Smooth muscle cell of the brain vasculature (primary cell): ENCODE measurements at regions not wholly inside any gene's neighbourhood (a gene's known extent, or its start where the extent isn't known, plus 50 kb on each side); places are given as distances from the start of the nearest gene placed in this dataset.
"Not testable (repeated sequence)": the region's sequence is repeated elsewhere in the genome, so short reads cannot be mapped to it uniquely, and the experiment has no call there.

Source experiments
- DNase-seq: peaks from one replicate; pipeline ENCODE4 v3.0.0-alpha.2; 2012; ENCODE audit warnings: low read depth, low spot score

DNA sequence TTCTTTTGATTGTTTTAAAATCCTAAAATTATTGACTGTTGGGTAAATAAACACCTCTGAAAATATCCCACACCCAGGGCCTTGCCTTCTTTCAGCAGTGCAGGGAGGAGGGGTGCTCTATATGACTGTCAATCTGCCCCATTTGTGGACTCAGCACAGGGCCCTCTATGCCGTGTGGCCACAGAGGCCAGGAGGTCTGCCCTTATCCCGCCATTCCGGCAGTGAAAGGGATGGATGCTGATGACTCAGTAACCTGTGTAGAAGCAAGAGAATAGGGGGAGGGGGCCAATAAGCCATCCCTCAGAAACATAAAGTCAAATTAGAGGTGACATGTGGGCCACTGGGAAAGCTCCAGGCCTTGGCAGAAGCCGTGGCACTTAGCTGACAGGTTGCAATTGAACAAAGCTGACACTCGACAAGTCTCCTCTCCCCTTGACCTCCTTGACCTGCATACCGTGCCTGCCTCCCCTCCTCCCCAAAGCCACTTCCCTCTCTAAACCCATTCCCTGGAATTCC is 281.4 kb upstream of the DYNLRB2 start:
- no peak for DNase-seq

DNA sequence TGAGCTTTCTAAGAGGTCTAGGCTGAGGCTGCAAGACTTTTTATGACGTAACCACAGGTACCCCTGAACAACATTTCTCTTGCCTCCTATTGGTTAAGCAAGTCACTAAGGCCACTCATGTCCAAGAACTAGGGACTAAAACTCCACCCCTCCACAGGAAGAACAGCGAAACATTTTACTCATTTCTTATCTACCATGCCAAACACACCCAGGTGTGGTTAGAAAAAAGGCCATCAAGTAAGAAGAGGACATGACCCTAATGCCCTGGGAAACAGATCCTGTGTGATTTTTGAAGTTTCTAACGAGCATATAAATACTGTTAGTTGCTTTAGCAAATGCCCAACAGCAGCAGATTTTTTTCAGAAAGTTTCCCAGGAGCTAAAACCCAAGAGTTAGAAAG is 282.4 kb upstream of the DYNLRB2 start:
- DNase-seq, result no peak

DNA sequence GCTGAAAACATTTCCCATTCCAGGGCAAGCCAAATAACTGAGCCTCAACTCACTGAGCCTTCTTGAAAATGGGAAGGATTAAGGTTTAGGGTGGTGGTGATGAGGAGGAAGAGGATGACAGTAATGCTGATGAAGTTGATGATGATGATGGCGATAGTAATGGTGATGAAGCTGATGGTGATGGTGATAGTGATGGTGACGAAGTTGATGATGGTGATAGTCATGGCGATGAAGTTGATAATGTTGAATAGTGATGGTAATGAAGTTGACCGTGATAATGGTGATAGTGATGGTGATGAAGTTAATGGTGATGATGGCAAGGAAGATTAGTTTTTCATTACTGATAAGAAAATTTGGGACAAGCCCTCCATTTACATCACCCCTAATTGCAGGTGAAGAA is 285.8 kb upstream of the DYNLRB2 start:
- no peak for DNase-seq

DNA sequence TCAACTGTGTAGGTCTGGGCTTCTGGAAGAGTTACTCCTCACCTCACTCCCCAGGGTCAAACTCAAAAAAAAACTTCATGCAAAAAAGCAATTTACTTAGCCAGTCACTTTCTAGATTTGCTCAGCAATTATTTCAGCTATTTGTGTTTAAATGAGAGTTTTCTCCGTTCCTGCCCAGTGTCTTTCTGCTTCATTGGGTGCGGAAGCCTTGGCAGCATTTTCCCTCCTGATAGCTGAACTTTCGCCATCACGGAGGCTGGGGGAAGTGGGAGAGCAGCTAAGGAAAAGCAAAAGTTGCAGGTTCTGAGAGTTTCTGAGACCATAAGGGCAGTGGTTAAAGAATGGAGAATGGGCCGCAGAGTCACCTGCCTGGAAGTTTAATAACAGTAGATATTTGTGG is 287.1 kb upstream of the DYNLRB2 start:
- no peak for DNase-seq

DNA sequence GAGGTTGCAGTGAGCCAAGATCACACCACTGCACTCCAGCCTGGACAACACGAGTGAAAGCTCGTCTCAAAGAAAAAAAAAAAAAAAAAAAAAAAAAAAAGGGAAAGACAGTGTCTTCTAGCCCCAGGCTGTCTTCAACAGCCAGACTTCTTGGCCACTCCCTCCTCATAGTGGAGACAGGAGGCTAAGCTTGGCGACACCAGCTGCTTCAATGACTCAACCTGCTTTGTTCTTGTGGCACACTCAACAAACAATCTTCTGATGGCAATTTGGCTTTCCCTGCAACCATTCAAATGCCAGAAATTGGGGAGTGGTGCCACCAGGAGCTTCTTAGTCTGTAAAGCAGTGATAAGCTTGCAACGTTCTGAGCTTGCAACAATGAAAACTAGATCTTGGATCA is 290.4 kb upstream of the DYNLRB2 start:
- DNase-seq, result no peak

DNA sequence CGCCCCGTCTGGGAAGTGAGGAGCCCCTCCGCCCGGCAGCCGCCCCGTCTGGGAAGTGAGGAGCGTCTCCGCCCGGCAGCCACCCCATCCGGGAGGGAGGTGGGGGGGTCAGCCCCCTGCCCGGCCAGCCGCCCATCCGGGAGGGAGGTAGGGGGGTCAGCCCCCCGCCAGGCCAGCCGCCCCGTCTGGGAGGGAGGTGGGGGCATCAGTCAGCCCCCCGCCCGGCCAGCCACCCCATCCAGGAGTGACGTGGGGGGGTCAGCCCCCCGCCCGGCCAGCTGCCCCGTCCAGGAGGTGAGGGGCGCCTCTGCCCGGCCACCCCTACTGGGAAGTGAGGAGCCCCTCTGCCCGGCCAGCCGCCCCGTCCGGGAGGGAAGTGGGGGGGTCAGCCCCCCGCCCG is 297.5 kb upstream of the DYNLRB2 start:
- DNase-seq, result not testable (repeated sequence)

DNA sequence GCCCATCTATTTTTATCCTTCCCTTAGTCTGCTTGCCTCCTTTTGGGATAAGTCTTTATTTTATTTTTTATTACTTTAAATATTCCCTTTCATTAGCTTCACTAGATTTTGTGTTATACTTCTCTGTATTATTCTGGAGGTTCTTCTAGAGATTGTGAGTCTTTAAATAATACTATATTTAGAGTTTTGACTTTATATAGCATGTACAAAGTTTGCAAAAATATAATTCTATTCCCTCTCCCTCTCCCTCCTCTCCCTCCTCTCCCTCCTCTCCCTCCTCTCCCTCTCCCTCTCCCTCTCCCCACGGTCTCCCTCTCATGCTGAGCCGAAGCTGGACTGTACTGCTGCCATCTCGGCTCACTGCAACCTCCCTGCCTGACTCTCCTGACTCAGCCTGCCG is 298.5 kb upstream of the DYNLRB2 start:
- DNase-seq, result not testable (repeated sequence)

DNA sequence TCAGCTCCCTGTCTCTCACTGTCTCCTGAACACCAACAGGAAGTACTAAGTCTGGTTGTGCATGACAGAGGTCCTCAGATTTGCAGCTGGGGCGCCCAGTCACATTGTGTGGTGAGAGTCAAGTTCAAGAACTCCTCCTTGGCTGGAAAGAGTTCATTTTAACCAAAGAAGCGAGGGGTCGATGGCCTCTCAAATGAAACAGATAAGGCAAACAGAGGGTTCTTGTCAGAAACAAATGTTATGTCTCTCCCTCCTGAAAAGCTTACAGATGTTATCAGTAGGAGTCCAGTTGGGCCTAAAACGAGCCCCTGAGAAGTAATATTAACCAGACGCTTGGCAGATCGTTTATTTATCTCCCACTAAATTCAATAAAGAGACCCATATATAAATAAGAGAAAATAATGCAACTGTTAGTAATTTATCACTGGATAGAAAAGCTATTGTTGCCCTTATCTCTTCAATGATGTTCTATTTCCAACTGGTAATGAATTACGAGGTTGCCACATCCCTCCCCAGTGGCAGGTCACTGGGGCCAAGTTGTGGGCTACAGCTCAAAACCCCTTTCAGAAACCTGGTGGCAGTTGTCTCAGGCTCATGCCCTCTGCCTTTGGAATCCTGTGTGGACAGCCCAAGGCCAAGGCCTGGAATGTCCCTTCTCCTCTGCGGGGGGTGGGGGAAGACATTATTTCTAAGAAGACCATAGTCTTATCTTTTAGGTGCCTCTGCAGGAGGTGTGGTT is 307.5 kb upstream of the DYNLRB2 start:
- no peak for DNase-seq

DNA sequence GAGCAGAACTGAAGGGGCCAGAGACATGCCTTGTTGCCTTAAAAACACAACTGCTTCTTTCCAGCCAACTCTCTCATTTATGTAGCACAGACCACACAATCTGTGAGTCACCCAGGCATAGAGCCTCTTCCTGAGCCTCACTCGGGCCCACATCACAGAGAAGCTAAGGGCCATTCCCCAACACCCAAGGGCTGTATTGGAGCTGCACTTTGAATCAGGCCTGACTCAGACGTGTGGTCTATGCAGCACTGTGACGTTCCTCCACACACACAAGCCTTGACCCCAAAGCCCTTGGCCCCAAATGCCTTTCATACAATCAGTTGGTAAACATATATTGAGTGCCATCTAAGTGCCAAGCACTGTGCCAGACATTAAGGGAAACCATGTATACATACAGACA is 308.9 kb upstream of the DYNLRB2 start:
- no peak for DNase-seq

DNA sequence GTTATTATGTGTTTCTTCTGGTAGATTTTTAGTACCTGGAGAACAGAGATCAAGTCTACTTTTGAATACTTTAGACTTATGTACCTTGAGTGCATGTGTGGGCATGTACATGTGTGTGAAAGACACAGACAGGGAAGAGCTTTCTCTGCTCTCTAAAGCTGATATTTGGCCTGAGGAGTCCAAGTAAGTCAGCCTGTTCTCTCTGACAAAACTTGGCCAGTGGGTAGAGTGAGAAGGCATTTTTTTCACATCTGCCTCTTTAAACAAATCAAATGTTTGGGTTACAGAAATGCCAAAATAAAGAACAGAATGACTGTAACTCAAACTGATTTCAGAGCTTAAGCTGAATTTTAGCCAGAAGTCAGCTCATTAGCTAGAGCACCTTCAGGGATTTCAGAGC is 309.7 kb upstream of the DYNLRB2 start:
- no peak for DNase-seq

DNA sequence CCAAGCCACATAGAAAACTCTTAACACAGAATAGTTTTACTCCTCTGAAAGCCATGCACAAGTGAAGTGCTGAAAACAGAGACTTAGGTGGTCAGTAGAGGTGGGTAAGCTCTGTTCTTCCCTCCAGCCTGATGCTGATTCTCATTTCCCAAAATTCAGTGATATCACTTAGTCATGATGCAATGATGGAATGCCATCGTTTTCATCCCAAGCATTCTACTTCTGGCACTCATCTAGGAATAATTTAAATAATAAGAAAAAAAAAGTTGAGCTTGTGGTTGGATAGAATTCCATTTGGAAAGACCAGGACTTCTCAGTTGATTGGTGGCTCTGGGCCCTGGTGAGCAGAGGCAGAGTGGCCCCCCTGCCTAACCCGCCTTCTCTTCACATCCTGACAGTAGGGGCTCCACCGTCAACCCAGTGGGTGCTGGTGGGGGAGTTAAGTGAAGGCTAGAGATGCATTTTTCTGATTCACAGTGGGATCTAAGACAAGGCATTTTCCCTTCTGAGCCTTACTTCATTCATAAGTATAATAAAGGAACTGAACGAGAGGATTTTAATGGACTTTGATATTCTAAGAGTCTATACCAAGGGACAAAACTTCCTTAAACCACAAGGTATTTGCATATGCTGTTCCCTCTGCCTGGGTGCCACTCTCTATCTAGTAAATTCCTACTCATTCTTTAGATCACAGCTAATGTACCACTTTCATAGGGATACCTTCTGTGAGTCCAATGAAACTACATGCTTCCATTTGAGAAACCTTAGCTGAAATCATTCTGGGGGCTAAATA is 310.3 kb upstream of the DYNLRB2 start:
- DNase-seq, result no peak

DNA sequence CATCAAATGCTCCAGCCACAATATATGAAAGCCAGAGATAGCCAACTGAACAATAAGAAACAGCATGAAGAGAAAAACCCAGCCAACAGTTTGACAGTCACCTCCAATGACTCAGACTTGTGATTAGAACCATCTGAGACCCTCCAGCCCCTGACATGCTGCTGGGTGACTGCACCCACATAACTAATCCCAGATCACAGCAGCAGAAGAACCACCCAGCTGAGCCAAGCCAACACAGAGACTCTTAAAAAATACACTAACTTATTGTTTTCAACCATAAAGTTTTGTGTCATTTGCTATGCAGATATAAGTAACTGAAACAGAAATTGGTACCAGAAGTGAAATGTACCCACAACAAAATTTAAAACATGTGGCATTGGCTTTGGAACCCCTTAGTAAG is 314.3 kb upstream of the DYNLRB2 start:
- no peak for DNase-seq

DNA sequence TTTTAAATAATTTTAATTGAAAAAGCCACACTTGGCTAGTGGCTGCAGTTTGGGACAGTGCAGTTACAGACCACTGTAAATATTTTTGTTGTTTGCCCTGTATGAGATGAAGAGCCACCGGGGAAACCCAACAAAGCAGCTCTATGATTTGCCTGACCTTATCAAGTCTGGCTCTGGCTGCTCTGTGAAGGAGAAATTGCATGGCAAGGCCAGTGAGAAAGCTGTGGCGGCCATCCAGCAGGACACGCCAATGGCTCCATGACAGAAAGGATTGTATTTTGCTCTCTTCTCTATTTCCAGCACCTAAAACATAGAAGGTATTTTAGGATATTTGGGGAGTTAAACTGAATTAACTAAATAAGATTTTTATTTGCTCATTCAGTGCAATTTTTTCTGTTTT is 330.0 kb upstream of the DYNLRB2 start:
- DNase-seq, result no peak

DNA sequence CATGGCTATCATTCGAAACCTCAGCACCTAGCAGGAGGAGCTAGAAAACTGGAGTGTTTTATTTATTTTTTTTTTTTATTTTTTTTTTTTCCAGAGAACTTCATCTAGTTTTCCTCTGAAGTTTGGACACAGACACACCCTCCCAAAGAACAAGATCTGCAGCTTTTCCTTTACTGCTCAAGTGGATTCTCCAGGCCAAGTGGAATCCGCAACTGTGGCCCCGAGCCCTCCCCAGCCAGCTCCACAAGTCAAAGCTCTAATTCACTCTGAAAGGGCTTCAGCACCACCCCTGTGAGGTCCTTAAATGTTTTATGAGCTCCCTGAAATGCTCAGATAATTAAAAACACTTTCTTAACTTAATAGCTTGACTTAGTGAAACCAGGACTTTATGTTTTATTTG is 332.1 kb upstream of the DYNLRB2 start:
- DNase-seq, result no peak

DNA sequence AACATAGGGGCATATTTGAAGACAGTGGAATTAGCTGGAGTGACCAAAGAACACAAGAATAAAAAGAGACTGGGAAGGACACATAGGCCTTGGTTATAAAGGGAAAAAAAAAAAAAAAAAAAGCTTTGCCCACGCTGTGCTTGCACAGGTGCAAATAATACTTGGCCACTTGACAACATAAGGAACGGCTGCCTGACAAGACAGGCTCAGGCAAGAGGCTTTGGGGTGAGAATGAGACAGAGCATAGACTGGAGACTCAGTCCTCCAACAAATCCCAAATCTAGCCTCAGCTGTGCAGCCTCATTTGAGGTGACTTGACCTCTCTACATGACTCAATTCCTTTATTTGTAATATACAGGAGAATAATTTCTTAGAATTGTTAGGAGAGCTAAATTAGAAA is 332.8 kb upstream of the DYNLRB2 start:
- DNase-seq, result no peak

DNA sequence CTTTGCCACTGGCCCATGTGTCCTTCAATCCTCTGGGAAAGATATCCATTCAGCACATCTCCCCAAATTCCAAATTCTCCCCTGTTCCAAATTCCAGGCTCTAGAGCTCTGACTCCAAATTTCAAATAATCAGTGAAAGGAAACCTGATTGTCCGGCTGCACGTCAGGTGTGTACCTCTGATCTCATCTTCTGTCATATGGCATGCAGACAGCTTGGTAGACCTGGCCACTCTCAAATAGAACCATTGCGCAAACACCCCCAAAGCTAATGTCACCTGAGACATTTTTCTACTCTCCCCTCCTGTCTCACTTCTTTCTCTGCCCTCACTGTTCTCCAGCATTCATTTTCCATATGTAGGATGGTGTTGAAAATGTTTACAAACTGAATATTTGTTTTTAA is 337.0 kb upstream of the DYNLRB2 start:
- DNase-seq, result no peak

DNA sequence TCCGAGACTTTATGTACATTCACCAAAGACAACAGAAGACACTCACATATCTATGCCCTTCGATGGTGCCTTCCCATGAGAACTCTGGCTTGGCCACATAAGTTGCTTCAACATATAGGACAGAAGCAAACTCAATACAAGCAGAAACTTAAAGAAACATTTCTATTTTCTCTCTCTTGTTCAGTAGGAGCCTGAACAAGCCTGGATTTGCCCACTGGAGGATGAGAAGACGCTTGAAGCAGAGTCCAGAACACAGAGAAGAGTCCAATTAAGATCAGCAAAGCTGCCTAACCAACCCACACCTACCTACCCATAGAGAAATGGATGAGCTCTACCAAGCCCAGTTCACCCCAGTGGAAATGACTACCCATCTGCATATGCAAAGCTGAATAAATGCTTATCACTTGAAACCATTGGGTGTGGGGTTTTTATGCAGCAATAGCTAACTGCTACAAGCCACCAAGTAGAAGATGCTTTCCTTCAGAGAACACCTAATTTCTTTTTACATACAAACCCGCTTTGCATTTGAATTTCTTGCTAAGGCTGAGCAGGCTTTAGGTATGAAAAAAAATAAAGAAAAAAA is 337.9 kb upstream of the DYNLRB2 start:
- DNase-seq, result no peak

DNA sequence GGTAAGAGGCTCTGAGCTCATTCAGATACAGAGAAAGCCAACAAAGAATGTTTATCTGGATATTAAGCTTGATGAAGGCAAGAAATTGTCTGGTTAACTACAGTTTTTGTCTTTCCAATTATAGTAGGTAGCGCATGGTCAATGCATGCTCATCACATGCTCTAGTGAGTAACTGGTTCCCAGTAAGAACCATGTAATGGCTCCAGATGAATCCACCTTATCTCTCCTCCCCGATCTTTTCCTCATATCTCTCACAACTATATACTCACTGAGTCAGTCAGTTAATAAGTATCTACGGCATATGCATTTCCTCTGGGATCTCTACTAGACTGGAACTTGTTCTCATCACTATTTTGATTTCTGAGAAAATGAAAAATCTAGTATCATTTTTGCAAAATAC is 340.7 kb upstream of the DYNLRB2 start:
- no peak for DNase-seq

DNA sequence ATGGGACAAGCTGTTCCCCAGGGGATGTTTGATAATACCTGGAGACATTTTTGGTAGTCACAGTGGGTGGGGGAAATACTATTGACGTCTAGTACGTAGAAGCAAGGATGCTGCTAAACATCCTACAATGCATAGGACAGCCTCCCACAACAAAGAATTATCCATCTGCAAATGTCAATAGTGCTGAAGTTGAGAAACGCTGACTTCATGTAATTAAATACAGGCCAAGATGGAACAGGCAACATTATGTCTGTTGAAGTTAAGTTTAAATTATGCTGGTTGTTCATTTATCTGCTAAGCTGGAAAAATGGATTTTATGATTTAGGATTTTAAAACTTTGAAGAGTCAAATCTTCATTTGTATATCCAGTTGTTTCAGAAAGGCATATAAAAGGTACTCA is 341.2 kb upstream of the DYNLRB2 start:
- no peak for DNase-seq

DNA sequence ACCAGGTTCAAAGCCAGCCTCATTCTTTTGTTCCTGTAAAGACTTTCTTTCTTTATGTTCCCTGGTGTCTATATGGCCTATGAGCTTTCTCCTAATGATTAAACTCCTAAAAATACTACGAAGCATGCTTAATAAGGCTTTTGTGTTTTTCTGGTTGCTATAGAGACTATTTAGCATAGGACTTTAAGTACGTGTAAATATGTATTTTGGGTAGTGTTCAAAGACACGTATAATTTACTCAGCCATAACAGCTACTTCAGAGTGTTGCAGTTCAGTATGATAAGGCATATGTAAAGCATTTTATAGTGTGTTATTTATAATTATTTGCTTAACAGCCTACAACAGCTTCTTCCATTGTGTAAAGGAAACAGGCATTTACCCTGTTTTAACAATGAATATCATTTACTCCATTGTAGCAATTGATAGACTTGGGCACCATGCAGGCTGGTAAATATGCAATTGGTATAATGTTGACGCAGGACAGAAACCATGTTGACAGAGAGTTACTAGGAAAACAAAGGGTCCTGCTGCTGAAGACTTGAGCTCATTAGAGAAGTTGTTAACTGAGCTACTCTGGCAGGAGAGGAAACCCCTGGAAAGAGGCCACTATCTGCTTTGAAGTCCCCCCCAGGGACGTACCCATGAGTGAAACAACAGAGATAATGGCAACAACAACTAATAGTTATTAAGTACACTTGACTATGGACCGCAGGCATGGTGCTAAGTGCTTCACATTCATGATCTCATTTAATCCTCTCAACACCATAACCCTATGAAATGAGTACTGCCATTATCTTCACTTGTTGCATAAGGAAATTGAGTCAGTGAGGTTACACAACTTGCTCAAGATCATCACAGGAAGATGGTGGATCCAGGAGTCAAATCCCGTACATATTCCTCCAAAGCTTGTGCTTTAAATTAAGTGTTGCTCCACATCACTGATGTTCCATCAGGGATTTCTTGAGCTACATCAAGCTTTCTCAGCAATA is 342.2 kb upstream of the DYNLRB2 start:
- no peak for DNase-seq

DNA sequence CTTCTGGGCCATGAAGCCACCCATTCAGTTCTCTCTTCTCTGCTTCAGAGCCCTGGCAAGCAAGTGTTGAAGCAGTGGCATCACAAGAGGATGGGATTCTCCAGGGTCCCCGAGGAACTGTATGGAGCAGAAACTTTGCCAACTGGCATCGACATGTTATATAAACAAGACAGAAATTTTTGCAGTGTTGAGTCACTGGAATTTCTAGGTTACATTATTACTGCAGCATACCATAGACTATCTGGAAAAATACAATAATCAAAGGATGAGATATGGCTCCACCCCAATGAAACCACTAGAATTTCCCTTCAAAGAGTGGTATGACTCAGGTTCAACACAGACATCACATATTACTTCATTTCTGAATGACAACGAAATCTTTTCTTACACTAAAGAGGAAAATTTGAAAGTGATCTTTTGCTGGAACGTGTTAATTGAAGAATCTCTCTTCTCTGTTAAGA is 343.0 kb upstream of the DYNLRB2 start:
- peak; percentile 43 for DNase-seq
